ENCODE measurements at regions not wholly inside any gene's neighbourhood (a gene's known extent, or its start where the extent isn't known, plus 50 kb on each side); places are given as distances from the start of the nearest gene placed in this dataset.

- Histone ChIP-seq H3K4me3 (no peak overlapping the region), H3K9me3 (no peaks in the 10 kb centered on the region), H3K27me3 (no peaks in the 10 kb centered on the region), H3K4me1 (no peaks in the 10 kb centered on the region), H3K36me3 (no peaks in the 10 kb centered on the region), H3K27ac (no peak overlapping the region)
- no peak for TF ChIP-seq POLR2A (IDR thresholded peaks at IDR 0.05)
- TF ChIP-seq EP300 (IDR thresholded peaks at IDR 0.05) = no peak
- no peak for TF ChIP-seq CTCF (IDR thresholded peaks at IDR 0.05)
- no peak for TF ChIP-seq POLR2AphosphoS5 (IDR thresholded peaks at IDR 0.05)
- no peak for DNase-seq
- 81 to 86% methylated on average over 6 of the region's 6 CpGs for WGBS, 2 donors
- intact Hi-C loops (cut with DNase I) = no loop called here
Measured at GRCh38 chr5:125424402-125425141, 678.1 kb upstream of the ZNF608 start.

DNA sequence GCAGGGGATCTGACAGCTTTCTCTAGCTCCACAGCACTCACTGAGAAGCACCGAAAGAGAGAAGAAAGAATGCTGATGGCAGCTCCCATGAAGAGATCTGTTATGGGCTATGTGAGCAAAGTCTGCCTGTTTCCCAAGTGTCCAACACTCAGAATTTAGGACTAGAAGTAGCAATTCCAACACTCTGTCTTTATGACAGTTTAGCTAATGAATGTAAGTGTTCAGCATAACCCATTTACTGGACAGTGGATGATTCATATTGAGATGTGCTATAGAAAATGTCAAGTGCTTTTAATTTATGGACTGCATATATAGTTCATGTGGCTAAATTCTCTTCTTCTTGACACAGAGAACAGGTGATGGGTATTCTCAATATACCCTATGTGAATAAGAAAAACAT lies 683.1 kb upstream of the ZNF608 start:
- H3K27ac ChIP-seq = no peak overlapping the region
- WGBS, 2 donors = 90 to 95% methylated on average over 1 of the region's 1 CpG
- H3K36me3 ChIP-seq = no peaks in the 10 kb centered on the region
- no peaks in the 10 kb centered on the region for H3K4me1 ChIP-seq
- no peak overlapping the region for H3K4me3 ChIP-seq
- TF ChIP-seq POLR2A (IDR thresholded peaks at IDR 0.05) = no peak
- TF ChIP-seq POLR2AphosphoS5 (IDR thresholded peaks at IDR 0.05) = no peak
- no peak for TF ChIP-seq EP300 (IDR thresholded peaks at IDR 0.05)
- no peak for TF ChIP-seq CTCF (IDR thresholded peaks at IDR 0.05)
- intact Hi-C loops (cut with DNase I) = no loop called here
- DNase-seq = no peak
- no peaks in the 10 kb centered on the region for H3K9me3 ChIP-seq
- no peaks in the 10 kb centered on the region for H3K27me3 ChIP-seq

DNA sequence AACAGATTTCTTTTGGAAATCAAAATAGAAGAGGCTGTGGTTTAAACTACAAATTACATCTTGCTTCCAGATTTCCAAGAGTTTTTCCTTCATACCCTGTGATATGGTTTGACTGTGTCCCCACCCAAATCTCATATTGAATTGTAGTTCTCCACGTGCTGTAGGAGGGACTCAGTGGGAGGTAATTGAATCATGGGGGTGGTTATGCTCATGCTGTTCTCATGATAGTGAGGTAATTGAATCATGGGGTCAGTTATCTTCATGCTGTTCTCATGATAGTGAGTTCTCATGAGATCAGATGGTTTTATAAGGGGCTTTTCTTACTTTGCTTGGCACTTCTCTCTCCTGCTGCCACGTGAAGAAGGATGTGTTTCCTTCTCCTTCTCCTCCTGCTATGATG lies 687.0 kb upstream of the ZNF608 start:
- Histone ChIP-seq H3K27ac (no peak overlapping the region), H3K27me3 (no peaks in the 10 kb centered on the region), H3K4me3 (no peak overlapping the region), H3K36me3 (no peaks in the 10 kb centered on the region), H3K4me1 (no peaks in the 10 kb centered on the region), H3K9me3 (no peaks in the 10 kb centered on the region)
- intact Hi-C loops (cut with DNase I) = no loop called here
- no peak for TF ChIP-seq POLR2A (IDR thresholded peaks at IDR 0.05)
- TF ChIP-seq CTCF (IDR thresholded peaks at IDR 0.05) = no peak
- no peak for TF ChIP-seq POLR2AphosphoS5 (IDR thresholded peaks at IDR 0.05)
- DNase-seq = no peak
- 59 to 60% methylated on average over 2 of the region's 2 CpGs for WGBS, 2 donors

DNA sequence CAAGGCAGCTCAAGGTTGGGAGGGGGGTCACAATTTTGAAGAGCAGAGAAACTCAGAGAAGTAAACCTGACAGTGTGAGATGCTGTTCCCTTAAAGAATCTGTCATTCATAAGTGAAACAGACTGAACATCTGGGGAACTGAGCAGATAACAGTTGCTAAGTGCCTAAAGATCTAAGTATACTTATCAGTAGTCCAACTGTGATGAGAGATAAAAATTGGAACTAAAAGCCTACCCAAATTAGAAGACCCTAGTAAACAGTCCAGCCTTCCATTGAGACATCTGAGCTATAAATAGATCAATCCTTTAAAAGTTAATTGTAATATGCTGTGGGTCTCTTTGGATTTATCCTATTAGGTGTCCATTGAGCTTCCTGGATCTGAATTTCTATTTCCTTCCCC lies 692.8 kb upstream of the ZNF608 start:
- TF ChIP-seq POLR2A (IDR thresholded peaks at IDR 0.05) = no peak
- no peak for TF ChIP-seq POLR2AphosphoS5 (IDR thresholded peaks at IDR 0.05)
- TF ChIP-seq EP300 (IDR thresholded peaks at IDR 0.05) = no peak
- TF ChIP-seq CTCF (IDR thresholded peaks at IDR 0.05) = no peak
- Histone ChIP-seq H3K27me3 (no peaks in the 10 kb centered on the region), H3K27ac (no peak overlapping the region), H3K4me3 (no peak overlapping the region), H3K9me3 (peaks cover 0 to 2% (median 0%) of the 10 kb centered on the region in 4 donors), H3K4me1 (no peaks in the 10 kb centered on the region), H3K36me3 (no peaks in the 10 kb centered on the region)
- no peak for DNase-seq
- intact Hi-C loops (cut with DNase I) = no loop called here

DNA sequence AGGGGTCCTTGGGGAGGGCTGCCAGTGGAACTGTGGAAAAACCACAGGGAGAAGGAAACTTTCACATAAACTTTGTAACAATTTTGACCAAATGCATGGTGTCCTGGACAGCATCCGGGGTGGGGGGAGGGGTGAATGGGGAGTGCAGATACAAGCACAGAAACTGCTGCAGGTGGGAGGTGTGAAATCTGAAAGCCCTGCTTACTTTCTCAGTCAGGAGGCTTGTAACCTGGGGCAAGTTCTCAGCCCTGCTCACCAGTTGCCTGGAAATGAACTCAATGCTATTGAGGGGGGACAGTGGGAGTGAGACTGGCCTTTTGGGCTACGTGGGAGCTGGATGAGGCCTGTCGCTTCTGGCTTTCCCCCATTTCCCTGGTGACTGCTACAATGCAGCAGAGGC lies 694.5 kb upstream of the ZNF608 start:
- Histone ChIP-seq H3K27ac (no peak overlapping the region), H3K4me1 (no peaks in the 10 kb centered on the region), H3K4me3 (no peak overlapping the region), H3K9me3 (peaks cover 0 to 2% (median 0%) of the 10 kb centered on the region in 4 donors), H3K27me3 (no peaks in the 10 kb centered on the region), H3K36me3 (no peaks in the 10 kb centered on the region)
- intact Hi-C loops (cut with DNase I) = no loop called here
- DNase-seq = no peak
- TF ChIP-seq POLR2A (IDR thresholded peaks at IDR 0.05) (no peak), EP300 (IDR thresholded peaks at IDR 0.05) (no peak), POLR2AphosphoS5 (IDR thresholded peaks at IDR 0.05) (no peak), CTCF (IDR thresholded peaks at IDR 0.05) (no peak)
- 90 to 92% methylated on average over 3 of the region's 3 CpGs for WGBS, 2 donors

Measured in sigmoid colon (tissue), 6 donors.